ENCODE measurements at regions not wholly inside any gene's neighbourhood (a gene's known extent, or its start where the extent isn't known, plus 50 kb on each side); places are given as distances from the start of the nearest gene placed in this dataset.

- Histone ChIP-seq H3K79me2 (ENCODE audit: insufficient read depth, low read length) (no peaks in the 10 kb centered on the region), H3K27me3 (ENCODE audit: insufficient read depth, low read length, poor library complexity) (no peaks in the 10 kb centered on the region), H3K4me3 (ENCODE audit: low read depth in 1 of 2, low read length in 2 of 2) (no peak overlapping the region), H3K36me3 (ENCODE audit: insufficient read depth, low read length) (no peaks in the 10 kb centered on the region), H3K9ac (ENCODE audit: low read depth, low read length) (no peak overlapping the region), H3K27ac (ENCODE audit: low read length) (no peak overlapping the region), H3K4me2 (ENCODE audit: insufficient read depth, low read length) (no peak overlapping the region), H2AFZ (ENCODE audit: low read depth, low read length) (no peak overlapping the region), H3K9me3 (ENCODE audit: insufficient read depth, low read length, severe bottlenecking) (no peaks in the 10 kb centered on the region), H4K20me1 (ENCODE audit: insufficient read depth, low read length) (no peaks in the 10 kb centered on the region), H3K4me1 (ENCODE audit: insufficient read depth, low read length) (no peaks in the 10 kb centered on the region)
- ATAC-seq (ENCODE audit: insufficient read depth, low read depth) (no peak), DNase-seq (no peak)
- TF ChIP-seq CTCF (IDR thresholded peaks at IDR 0.05; ENCODE audit: borderline replicate concordance, extremely low read depth, low read length, poor library complexity, severe bottlenecking) (no peak), EZH2 (IDR thresholded peaks at IDR 0.05; ENCODE audit: borderline replicate concordance, low read depth, low read length, severe bottlenecking) (no peak)
These were observed 522.9 kb downstream of the FAT4 start for GRCh38 chr4:125837493-125838201.

- Histone ChIP-seq H3K9me3 (ENCODE audit: insufficient read depth, low read length, severe bottlenecking) (no peaks in the 10 kb centered on the region), H3K9ac (ENCODE audit: low read depth, low read length) (no peak overlapping the region), H3K4me1 (ENCODE audit: insufficient read depth, low read length) (no peaks in the 10 kb centered on the region), H3K27me3 (ENCODE audit: insufficient read depth, low read length, poor library complexity) (no peaks in the 10 kb centered on the region), H4K20me1 (ENCODE audit: insufficient read depth, low read length) (no peaks in the 10 kb centered on the region), H3K27ac (ENCODE audit: low read length) (no peak overlapping the region), H2AFZ (ENCODE audit: low read depth, low read length) (no peak overlapping the region), H3K4me3 (ENCODE audit: low read depth in 1 of 2, low read length in 2 of 2) (no peak overlapping the region), H3K4me2 (ENCODE audit: insufficient read depth, low read length) (no peak overlapping the region), H3K79me2 (ENCODE audit: insufficient read depth, low read length) (no peaks in the 10 kb centered on the region), H3K36me3 (ENCODE audit: insufficient read depth, low read length) (no peaks in the 10 kb centered on the region)
- DNase-seq (no peak), ATAC-seq (ENCODE audit: insufficient read depth, low read depth) (no peak)
- no peak for TF ChIP-seq CTCF (IDR thresholded peaks at IDR 0.05; ENCODE audit: borderline replicate concordance, extremely low read depth, low read length, poor library complexity, severe bottlenecking)
- TF ChIP-seq EZH2 (IDR thresholded peaks at IDR 0.05; ENCODE audit: borderline replicate concordance, low read depth, low read length, severe bottlenecking), result no peak
These were observed 523.4 kb downstream of the FAT4 start for GRCh38 chr4:125838202-125838601.

GRCh38 chr4:125838924-125839323 lies 524.2 kb downstream of the FAT4 start:
- no peak for DNase-seq
- Histone ChIP-seq H3K36me3 (ENCODE audit: insufficient read depth, low read length) (no peaks in the 10 kb centered on the region), H3K4me1 (ENCODE audit: insufficient read depth, low read length) (no peaks in the 10 kb centered on the region), H3K27me3 (ENCODE audit: insufficient read depth, low read length, poor library complexity) (no peaks in the 10 kb centered on the region), H3K79me2 (ENCODE audit: insufficient read depth, low read length) (no peaks in the 10 kb centered on the region), H3K4me3 (ENCODE audit: low read depth in 1 of 2, low read length in 2 of 2) (no peak overlapping the region), H4K20me1 (ENCODE audit: insufficient read depth, low read length) (no peaks in the 10 kb centered on the region), H2AFZ (ENCODE audit: low read depth, low read length) (no peak overlapping the region), H3K9me3 (ENCODE audit: insufficient read depth, low read length, severe bottlenecking) (no peaks in the 10 kb centered on the region), H3K9ac (ENCODE audit: low read depth, low read length) (no peak overlapping the region), H3K27ac (ENCODE audit: low read length) (no peak overlapping the region), H3K4me2 (ENCODE audit: insufficient read depth, low read length) (no peak overlapping the region)
- ATAC-seq (ENCODE audit: insufficient read depth, low read depth), result no peak
- TF ChIP-seq EZH2 (IDR thresholded peaks at IDR 0.05; ENCODE audit: borderline replicate concordance, low read depth, low read length, severe bottlenecking) (no peak), CTCF (IDR thresholded peaks at IDR 0.05; ENCODE audit: borderline replicate concordance, extremely low read depth, low read length, poor library complexity, severe bottlenecking) (no peak)
